ENCODE measurements at regions not wholly inside any gene's neighbourhood (a gene's known extent, or its start where the extent isn't known, plus 50 kb on each side); places are given as distances from the start of the nearest gene placed in this dataset.

DNA sequence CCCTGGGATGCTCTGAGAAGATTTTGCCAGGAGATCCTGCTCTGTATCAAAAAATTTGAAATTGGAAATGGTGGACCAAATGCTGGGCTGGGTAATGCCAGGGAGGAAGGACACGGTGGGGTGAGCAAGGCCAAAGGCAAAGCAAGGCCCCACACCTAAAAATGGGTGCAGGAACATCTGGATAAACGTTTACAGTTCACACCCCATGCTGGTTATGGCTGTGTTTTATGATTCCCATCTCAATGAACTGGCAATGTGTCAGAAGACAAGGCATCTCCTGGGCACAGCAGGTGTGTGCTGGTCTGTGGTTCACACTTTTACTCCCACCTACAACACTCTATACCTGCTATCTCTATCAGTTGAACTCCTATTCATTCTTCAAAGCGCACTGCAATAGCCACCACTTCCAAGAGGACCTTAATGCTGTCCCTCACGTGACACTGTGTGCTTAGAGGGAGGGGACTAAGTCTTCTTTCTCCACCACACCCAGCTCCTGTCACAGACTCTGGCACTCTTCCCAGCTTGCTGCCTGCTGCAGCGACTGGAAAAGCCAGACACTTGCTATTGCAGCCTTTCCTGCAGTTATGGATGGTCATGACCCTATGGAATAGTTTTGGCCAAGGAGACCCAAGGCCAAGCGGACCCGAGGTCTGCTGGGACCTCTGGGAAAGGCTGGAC, 277.5 kb downstream of the CTTN start:
- DNase-seq (ENCODE audit: low read depth): no peak

- no peak for DNase-seq (ENCODE audit: low read depth)
Observed at GRCh38 chr11:70677232-70677916, 279.0 kb downstream of the CTTN start.

DNA sequence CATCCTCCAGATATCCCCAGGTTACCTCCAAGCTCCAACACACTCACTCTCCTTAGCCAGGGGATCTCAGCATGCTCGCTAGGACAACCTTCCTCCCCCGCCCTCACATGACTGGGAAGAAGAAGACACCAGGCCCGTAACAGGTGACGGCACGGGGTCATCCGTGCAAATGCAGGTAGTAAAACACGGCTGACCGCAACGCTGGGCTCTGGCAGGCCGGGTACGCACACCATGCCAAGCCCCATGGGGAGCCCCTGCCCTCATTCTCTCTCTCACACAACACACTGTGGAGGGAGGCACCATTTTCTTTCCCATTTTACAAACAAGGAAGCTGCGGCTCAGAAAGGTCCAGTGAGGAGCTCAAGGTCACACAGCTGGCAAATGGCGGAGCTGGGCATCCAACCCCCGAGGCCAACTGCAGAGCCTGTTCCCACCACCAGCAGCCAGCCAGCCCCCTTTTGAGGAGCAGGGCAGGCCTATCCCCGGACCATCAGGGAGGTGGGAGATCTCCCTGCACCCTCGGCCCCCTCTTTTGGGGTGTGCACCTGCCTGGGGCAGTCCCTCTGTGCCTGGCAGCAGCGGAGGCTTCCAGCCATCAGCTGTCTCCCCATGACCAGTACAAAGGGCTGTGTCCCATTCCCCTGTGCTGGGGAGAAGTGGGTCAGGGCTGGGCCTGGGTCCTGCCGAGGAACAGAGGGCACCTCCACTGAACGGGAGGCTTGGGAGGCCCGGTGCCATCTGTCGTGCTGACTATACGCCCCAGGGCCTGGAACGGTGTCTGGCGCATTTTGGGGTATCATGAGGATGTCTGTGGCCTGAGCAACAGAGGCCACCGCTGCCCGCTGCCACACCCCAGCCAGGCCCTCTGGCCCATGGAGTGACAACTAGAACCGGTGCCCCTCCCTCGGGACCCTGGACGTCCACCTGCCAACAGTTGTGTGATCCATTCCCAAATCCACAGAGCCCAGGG, 280.9 kb downstream of the CTTN start:
- DNase-seq (ENCODE audit: low read depth): no peak

GRCh38 chr11:70680781-70681281, 282.5 kb downstream of the CTTN start:
- DNase-seq (ENCODE audit: low read depth): no peak

DNA sequence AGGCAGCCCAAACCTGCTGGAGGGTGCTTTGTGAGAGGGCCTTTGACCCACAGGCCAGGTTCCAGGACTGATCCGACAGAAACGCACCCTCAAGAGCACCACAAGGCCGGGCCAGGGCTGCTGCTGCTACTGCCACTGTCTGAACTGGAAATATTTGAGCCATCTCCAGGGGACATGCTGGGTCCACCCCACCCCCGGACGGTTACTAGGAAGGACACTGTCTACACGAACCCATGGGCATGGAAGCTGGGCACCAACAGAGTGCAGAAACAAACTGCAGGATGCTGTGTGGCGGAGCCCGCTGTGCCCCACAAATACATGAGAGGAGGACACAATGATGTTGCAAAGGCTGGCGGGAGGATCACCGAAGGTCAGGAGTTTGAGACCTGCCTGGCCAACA, 283.7 kb downstream of the CTTN start:
- no peak for DNase-seq (ENCODE audit: low read depth)

GRCh38 chr11:70682760-70683159, 284.4 kb downstream of the CTTN start:
- no peak for DNase-seq (ENCODE audit: low read depth)

DNA sequence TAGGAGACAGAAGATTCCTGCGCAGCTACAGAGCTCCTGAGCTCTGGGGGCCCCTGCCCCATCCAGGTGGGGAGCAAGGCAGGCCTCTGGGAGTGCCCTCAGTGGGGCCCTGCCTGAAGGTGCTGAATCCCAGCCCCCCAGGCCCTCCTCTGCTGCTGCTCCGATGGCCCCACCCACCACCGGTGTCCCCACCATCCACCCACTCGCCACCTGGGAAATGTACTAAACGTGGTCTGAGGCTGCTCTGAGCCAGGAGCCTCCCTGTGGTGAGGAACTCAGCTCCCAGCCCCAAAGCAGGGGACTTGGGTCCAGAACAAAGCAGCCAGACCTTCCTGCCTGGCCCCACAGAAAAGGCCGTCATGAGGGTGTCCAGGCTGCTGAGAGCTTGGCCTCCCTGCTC, 289.4 kb downstream of the CTTN start:
- DNase-seq (ENCODE audit: low read depth): no peak

DNA sequence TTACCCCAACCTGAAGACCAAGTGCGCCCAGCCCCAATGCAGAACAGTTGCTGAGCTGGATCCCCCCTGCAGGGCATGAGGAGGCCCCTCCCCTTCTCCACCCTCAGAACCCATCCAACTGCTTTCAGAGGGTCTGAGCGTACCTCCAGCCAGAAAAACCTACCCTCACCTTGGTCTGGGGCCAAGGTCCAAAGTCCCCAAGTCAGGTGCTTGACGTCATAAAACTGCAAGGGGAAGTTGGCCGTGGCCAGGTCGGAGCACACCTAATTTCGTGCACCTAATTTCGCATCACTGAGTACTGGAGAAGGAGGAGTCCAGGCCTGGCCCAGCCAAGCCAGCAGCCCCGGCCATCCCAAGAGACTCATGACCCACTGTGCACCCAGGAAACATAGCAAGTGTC, 289.8 kb downstream of the CTTN start:
- no peak for DNase-seq (ENCODE audit: low read depth)

DNA sequence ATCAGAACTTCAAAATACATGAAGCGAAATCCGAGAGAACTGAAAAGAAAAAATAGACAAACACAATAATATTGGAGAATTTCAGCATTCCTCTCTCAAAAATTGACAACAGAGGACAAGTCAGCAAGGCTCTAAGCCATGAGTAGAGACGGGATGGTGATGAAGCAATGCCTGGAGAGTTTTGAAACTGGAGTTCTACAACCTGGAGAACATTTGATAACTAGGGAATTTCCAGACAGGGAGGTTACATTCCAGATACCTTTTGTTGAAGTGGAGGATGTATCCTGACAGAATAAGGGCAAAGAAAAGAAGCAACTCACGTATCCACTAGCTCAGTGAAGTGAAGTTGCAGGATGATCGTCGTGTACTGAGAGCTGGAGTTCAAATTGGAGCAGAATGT, 291.4 kb downstream of the CTTN start:
- DNase-seq (ENCODE audit: low read depth): no peak

- DNase-seq (ENCODE audit: low read depth): no peak
Observed at GRCh38 chr11:70692131-70692530, 293.8 kb downstream of the CTTN start.

DNA sequence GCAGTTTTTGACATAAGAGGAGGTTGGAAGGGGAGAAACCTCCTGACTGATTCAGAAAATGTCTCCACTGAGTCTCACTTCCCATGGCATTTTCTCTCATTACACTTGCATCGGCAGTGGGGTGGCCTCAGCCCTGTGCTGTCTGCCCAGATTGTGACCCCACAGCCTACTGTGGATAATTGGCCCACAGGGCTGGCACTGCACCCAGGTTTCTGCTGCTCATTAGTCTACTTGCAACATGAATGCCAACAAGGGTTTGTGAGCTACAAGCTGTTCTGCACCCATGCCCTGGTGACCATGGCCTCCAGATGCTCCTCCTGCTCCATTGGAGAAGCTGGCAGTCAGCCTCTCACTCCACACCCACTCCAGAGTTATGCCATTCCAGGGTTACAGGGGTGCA, 296.0 kb downstream of the CTTN start:
- DNase-seq (ENCODE audit: low read depth): no peak

GRCh38 chr11:70695086-70695960, 297.0 kb downstream of the CTTN start:
- no peak for DNase-seq (ENCODE audit: low read depth)

GRCh38 chr11:70696076-70696475, 297.7 kb downstream of the CTTN start:
- DNase-seq (ENCODE audit: low read depth): no peak

DNA sequence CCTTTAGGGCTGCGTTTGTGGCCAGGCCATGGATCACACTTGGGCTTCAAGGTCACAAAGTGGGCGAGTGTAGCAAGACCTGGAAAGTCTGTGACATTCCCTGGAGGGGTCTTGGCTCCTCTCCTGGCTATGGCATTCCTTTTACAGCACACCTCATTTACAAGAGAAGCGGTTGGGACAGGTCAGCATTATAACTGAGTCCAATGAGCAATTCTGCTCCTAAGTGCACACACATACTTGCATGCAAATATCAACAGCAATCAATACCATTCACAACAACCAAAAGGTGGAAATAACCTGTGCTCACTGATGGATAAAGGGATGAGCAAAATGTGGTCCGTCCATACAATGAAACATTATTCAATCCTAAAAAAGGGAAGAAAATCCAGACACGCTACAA, 298.2 kb downstream of the CTTN start:
- DNase-seq (ENCODE audit: low read depth): no peak

DNA sequence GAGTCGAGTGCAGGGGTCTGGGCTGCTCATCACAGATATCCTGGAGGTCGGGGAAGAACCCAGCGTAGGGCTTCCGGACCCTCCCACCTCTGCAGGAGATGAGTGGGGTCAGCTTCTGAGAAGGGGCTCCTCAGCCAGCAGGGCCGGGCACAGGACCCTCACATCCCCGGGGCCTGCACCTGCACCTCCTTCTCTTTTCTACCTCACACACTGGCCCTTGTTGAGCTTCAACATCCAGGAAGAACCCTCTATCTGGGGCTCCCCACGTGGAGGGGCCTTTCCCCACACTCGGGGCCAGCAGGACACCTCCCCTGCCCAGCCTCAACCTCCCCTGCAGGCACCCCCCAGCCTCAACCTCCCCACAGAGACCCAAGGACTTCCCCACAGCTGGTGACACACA, 299.4 kb downstream of the CTTN start:
- no peak for DNase-seq (ENCODE audit: low read depth)

GRCh38 chr11:70698871-70699270, 300.5 kb downstream of the CTTN start:
- DNase-seq (ENCODE audit: low read depth): no peak

GRCh38 chr11:70699294-70700221, 301.2 kb downstream of the CTTN start:
- DNase-seq (ENCODE audit: low read depth): no peak

DNA sequence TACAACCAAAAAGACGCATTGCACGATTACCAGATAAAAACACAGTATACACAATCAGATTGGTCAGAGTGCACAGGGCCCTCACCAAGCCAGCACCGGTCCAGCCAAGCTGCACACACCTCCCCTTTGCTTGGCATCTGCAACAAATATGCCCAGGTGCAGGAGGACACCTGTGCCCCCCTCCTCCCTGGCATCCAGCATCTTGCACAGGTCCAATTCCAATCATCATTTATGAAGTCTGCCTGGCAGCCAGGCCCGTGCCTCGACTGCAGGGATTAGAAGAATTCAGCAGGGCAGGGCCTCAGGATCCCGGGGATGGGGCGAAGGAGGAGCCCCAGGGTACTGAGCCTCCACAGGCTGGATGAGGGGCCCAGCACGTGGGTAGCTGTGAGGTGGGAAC, 302.1 kb downstream of the CTTN start:
- DNase-seq (ENCODE audit: low read depth): no peak

- DNase-seq (ENCODE audit: low read depth): no peak
Observed at GRCh38 chr11:70700871-70701270, 302.5 kb downstream of the CTTN start.

GRCh38 chr11:70702040-70702648, 303.8 kb downstream of the CTTN start:
- no peak for DNase-seq (ENCODE audit: low read depth)
